ENCODE measurements at regions not wholly inside any gene's neighbourhood (a gene's known extent, or its start where the extent isn't known, plus 50 kb on each side); places are given as distances from the start of the nearest gene placed in this dataset.

DNA sequence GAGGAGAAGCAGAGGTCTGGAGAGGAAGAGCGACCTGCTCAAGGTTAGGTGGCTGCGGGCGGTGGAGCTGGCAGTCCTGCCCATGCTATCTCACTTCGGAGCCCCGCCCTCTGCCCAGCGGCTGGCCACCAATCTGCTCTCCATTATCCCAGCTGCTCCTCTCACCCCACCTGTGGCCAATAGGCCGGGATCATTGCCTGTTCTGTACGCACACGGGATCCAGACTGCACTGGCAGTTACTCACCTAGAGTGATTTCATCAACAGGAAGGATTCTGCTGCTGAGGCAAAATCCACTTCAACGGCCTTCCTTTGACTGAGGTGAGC, 100.6 kb downstream of the TLE3 start:
- TF ChIP-seq CTCF (IDR thresholded peaks at IDR 0.05) (no peak), POLR2A (IDR thresholded peaks at IDR 0.05) (no peak)

Measured in thyroid gland (tissue), 4 donors.